K562 (cell line): ENCODE measurements at regions not wholly inside any gene's neighbourhood (a gene's known extent, or its start where the extent isn't known, plus 50 kb on each side); places are given as distances from the start of the nearest gene placed in this dataset.

ENCODE experiments used
- CBX5 ChIP-seq: IDR thresholded peaks from 2 replicates; pipeline ENCODE4 v1.6.1; 2014; ENCODE audit warnings: low read depth, borderline replicate concordance
- CTCF ChIP-seq, 3 experiments: IDR thresholded peaks in 2 of 3; conservative IDR thresholded peaks in 1 of 3; 2 replicates each; pipeline ENCODE4 v1.5.1; 2011 to 2012; ENCODE audit warnings: low read length in 3 of 3, mild to moderate bottlenecking in 3 of 3, control low read depth in 2 of 3, improper control_type of control experiment in 1 of 3, inconsistent platforms in 1 of 3, low read depth in 1 of 3, mixed read lengths in 1 of 3, moderate library complexity in 1 of 3; ENCODE audit not compliant: insufficient read depth in 2 of 3
- FOXM1 ChIP-seq, 2 experiments: fragments of 450-650 bp in 1 of 2; sonication (generic) in 1 of 2; formaldehyde crosslinking in 1 of 2; IDR thresholded peaks; 2 replicates each; pipeline versions ENCODE4 v1.6.1 to v1.9.0; 2017 to 2022; ENCODE audit warnings: low read depth in 2 of 2, mild to moderate bottlenecking in 2 of 2, missing genetic modification reagents in 1 of 2, moderate library complexity in 1 of 2
- KHSRP ChIP-seq: fragments of 450-650 bp; IDR thresholded peaks from 2 replicates; pipeline ENCODE4 v1.6.1; 2017
- MTA1 ChIP-seq: fragments of 450-650 bp; IDR thresholded peaks from 2 replicates; pipeline ENCODE4 v1.6.1; 2017; ENCODE audit warnings: borderline replicate concordance
- POLR2AphosphoS5 ChIP-seq: IDR thresholded peaks from 2 replicates; pipeline ENCODE4 v1.6.1; 2011; ENCODE audit warnings: mild to moderate bottlenecking, low read depth, low read length, moderate library complexity; ENCODE audit not compliant: control insufficient read depth, insufficient read depth
- TFAP4 ChIP-seq: sonication (generic); formaldehyde crosslinking; IDR thresholded peaks from 2 replicates; pipeline ENCODE4 v1.8.0; 2022; ENCODE audit warnings: missing genetic modification reagents, mild to moderate bottlenecking, moderate library complexity, borderline replicate concordance
- UBTF ChIP-seq, 2 experiments: IDR thresholded peaks; 2 replicates each; pipeline ENCODE4 v1.6.1; 2012; ENCODE audit warnings: improper control_type of control experiment in 2 of 2, low read depth in 2 of 2, low read length in 2 of 2, borderline replicate concordance in 1 of 2

GRCh38 chr12:116684891-116685290 is 53.0 kb downstream of the SPRING1 start:
- TF ChIP-seq CBX5 (no peak), KHSRP (no peak), FOXM1 (IDR thresholded peaks at IDR 0.05; ENCODE audit: low read depth) (no peak), FOXM1 (CRISPR knock-in tag; IDR thresholded peaks at IDR 0.05; ENCODE audit: low read depth) (no peak), POLR2AphosphoS5 (no peak), CTCF (IDR thresholded peaks at IDR 0.05 in 2 of 3, conservative IDR thresholded peaks at IDR 0.05 in 1 of 3; ENCODE audit: insufficient read depth in 2 of 3, low read depth in 1 of 3, low read length in 3 of 3) (no peak), MTA1 (no peak), TFAP4 (no peak), UBTF (IDR thresholded peaks at IDR 0.05; ENCODE audit: borderline replicate concordance in 1 of 2, low read depth in 2 of 2, low read length in 2 of 2) (no peak)
